HL-60 (cell line): ENCODE measurements at regions not wholly inside any gene's neighbourhood (a gene's known extent, or its start where the extent isn't known, plus 50 kb on each side); places are given as distances from the start of the nearest gene placed in this dataset.

Experiments used
- CTCF ChIP-seq: IDR thresholded peaks from one replicate; pipeline ENCODE4 v1.5.1; 2011; ENCODE audit warnings: low read length, control low read depth, inconsistent platforms; ENCODE audit not compliant: insufficient read depth
- POLR2AphosphoS5 ChIP-seq: IDR thresholded peaks from 2 replicates; pipeline ENCODE4 v1.6.1; 2012; ENCODE audit warnings: low read depth
- REST ChIP-seq: IDR thresholded peaks from 2 replicates; pipeline ENCODE4 v1.6.1; 2012; ENCODE audit warnings: low read depth; ENCODE audit not compliant: insufficient replicate concordance
- SPI1 ChIP-seq: IDR thresholded peaks from 2 replicates; pipeline ENCODE4 v1.6.1; 2012; ENCODE audit warnings: low read depth, mild to moderate bottlenecking, borderline replicate concordance

GRCh38 chrX:120790552-120790951 is 85.1 kb downstream of the CT47B1 start:
- no peak for TF ChIP-seq POLR2AphosphoS5
- TF ChIP-seq CTCF: no peak
- TF ChIP-seq SPI1: no peak
- no peak for TF ChIP-seq REST
